ENCODE measurements at regions not wholly inside any gene's neighbourhood (a gene's known extent, or its start where the extent isn't known, plus 50 kb on each side); places are given as distances from the start of the nearest gene placed in this dataset.

GRCh38 chr12:89787763-89788162, 79.1 kb upstream of the ATP2B1 start:
- H3K27ac Mint-ChIP-seq = no peak overlapping the region
- H3K36me3 Mint-ChIP-seq (ENCODE audit: low read depth) = peaks cover 5% of the 10 kb centered on the region
- H3K4me3 Mint-ChIP-seq = no peak overlapping the region
- H3K27me3 Mint-ChIP-seq = no peaks in the 10 kb centered on the region
- peaks cover 6% of the 10 kb centered on the region for H3K4me1 Mint-ChIP-seq (ENCODE audit: low read depth)
- peaks cover 22% of the 10 kb centered on the region for H3K9me3 Mint-ChIP-seq

GRCh38 chr12:89786177-89786810, 77.7 kb upstream of the ATP2B1 start:
- H3K36me3 Mint-ChIP-seq (ENCODE audit: low read depth) = peaks cover 5% of the 10 kb centered on the region

GRCh38 chr12:89783359-89784060, 74.9 kb upstream of the ATP2B1 start:
- H3K27ac Mint-ChIP-seq = no peak overlapping the region
- H3K36me3 Mint-ChIP-seq (ENCODE audit: low read depth) = peaks cover 5% of the 10 kb centered on the region
- H3K9me3 Mint-ChIP-seq = peaks cover 22% of the 10 kb centered on the region
- no peak overlapping the region for H3K4me3 Mint-ChIP-seq
- peaks cover 4% of the 10 kb centered on the region for H3K4me1 Mint-ChIP-seq (ENCODE audit: low read depth)
- no peaks in the 10 kb centered on the region for H3K27me3 Mint-ChIP-seq

More at GRCh38 chr12:89786177-89786810, 77.7 kb upstream of the ATP2B1 start:
- no peaks in the 10 kb centered on the region for H3K27me3 Mint-ChIP-seq
- H3K9me3 Mint-ChIP-seq = peaks cover 22% of the 10 kb centered on the region
- peaks cover 7% of the 10 kb centered on the region for H3K4me1 Mint-ChIP-seq (ENCODE audit: low read depth)
- no peak overlapping the region for H3K27ac Mint-ChIP-seq
- no peak overlapping the region for H3K4me3 Mint-ChIP-seq

- H3K27me3 Mint-ChIP-seq = no peaks in the 10 kb centered on the region
- H3K4me1 Mint-ChIP-seq (ENCODE audit: low read depth) = peaks cover 6% of the 10 kb centered on the region
- H3K4me3 Mint-ChIP-seq = no peak overlapping the region
- H3K9me3 Mint-ChIP-seq = peaks cover 21% of the 10 kb centered on the region
- H3K27ac Mint-ChIP-seq = no peak overlapping the region
- peaks cover 5% of the 10 kb centered on the region for H3K36me3 Mint-ChIP-seq (ENCODE audit: low read depth)
Observed at GRCh38 chr12:89782807-89783206, 74.2 kb upstream of the ATP2B1 start.

- Mint-ChIP-seq H3K4me1 (ENCODE audit: low read depth) (peaks cover 12% of the 10 kb centered on the region), H3K9me3 (peaks cover 24% of the 10 kb centered on the region), H3K27ac (no peak overlapping the region), H3K27me3 (no peaks in the 10 kb centered on the region), H3K36me3 (ENCODE audit: low read depth) (peaks cover 5% of the 10 kb centered on the region), H3K4me3 (no peak overlapping the region)
Observed at GRCh38 chr12:89781946-89782550, 73.4 kb upstream of the ATP2B1 start.

- Mint-ChIP-seq H3K4me3 (no peak overlapping the region), H3K4me1 (ENCODE audit: low read depth) (peaks cover 12% of the 10 kb centered on the region), H3K27ac (no peak overlapping the region), H3K9me3 (peaks cover 17% of the 10 kb centered on the region), H3K36me3 (ENCODE audit: low read depth) (peaks cover 5% of the 10 kb centered on the region), H3K27me3 (no peaks in the 10 kb centered on the region)
Observed at GRCh38 chr12:89781156-89781555, 72.5 kb upstream of the ATP2B1 start.

- Mint-ChIP-seq H3K4me3 (no peak overlapping the region), H3K27me3 (no peaks in the 10 kb centered on the region), H3K4me1 (ENCODE audit: low read depth) (peaks cover 12% of the 10 kb centered on the region), H3K36me3 (ENCODE audit: low read depth) (no peaks in the 10 kb centered on the region), H3K9me3 (peaks cover 8% of the 10 kb centered on the region), H3K27ac (no peak overlapping the region)
Observed at GRCh38 chr12:89779090-89779489, 70.5 kb upstream of the ATP2B1 start.

GRCh38 chr12:89777733-89778379, 69.2 kb upstream of the ATP2B1 start:
- Mint-ChIP-seq H3K27me3 (no peaks in the 10 kb centered on the region), H3K36me3 (ENCODE audit: low read depth) (no peaks in the 10 kb centered on the region), H3K9me3 (peaks cover 8% of the 10 kb centered on the region), H3K4me3 (no peak overlapping the region), H3K27ac (no peak overlapping the region), H3K4me1 (ENCODE audit: low read depth) (peaks cover 10% of the 10 kb centered on the region)

- Mint-ChIP-seq H3K4me3 (no peak overlapping the region), H3K27ac (no peak overlapping the region), H3K4me1 (ENCODE audit: low read depth) (peaks cover 8% of the 10 kb centered on the region), H3K27me3 (no peaks in the 10 kb centered on the region), H3K9me3 (peaks cover 8% of the 10 kb centered on the region), H3K36me3 (ENCODE audit: low read depth) (no peaks in the 10 kb centered on the region)
Observed at GRCh38 chr12:89775986-89776365, 67.3 kb upstream of the ATP2B1 start.

- no peaks in the 10 kb centered on the region for H3K36me3 Mint-ChIP-seq (ENCODE audit: low read depth)
- peaks cover 8% of the 10 kb centered on the region for H3K9me3 Mint-ChIP-seq
- H3K27me3 Mint-ChIP-seq = no peaks in the 10 kb centered on the region
- H3K4me1 Mint-ChIP-seq (ENCODE audit: low read depth) = peaks cover 11% of the 10 kb centered on the region
- no peak overlapping the region for H3K4me3 Mint-ChIP-seq
- H3K27ac Mint-ChIP-seq = no peak overlapping the region
Observed at GRCh38 chr12:89775063-89775985, 66.7 kb upstream of the ATP2B1 start.

- H3K4me1 Mint-ChIP-seq (ENCODE audit: low read depth) = peaks cover 18% of the 10 kb centered on the region
- H3K27me3 Mint-ChIP-seq = no peaks in the 10 kb centered on the region
- H3K36me3 Mint-ChIP-seq (ENCODE audit: low read depth) = no peaks in the 10 kb centered on the region
- H3K27ac Mint-ChIP-seq = no peak overlapping the region
- H3K4me3 Mint-ChIP-seq = no peak overlapping the region
- peaks cover 8% of the 10 kb centered on the region for H3K9me3 Mint-ChIP-seq
Observed at GRCh38 chr12:89774645-89775044, 66.0 kb upstream of the ATP2B1 start.

GRCh38 chr12:89770391-89770790, 61.8 kb upstream of the ATP2B1 start:
- H3K36me3 Mint-ChIP-seq (ENCODE audit: low read depth) = no peaks in the 10 kb centered on the region
- no peak overlapping the region for H3K4me3 Mint-ChIP-seq
- H3K27ac Mint-ChIP-seq = no peak overlapping the region
- no peaks in the 10 kb centered on the region for H3K27me3 Mint-ChIP-seq
- peaks cover 46% of the 10 kb centered on the region for H3K4me1 Mint-ChIP-seq (ENCODE audit: low read depth)
- H3K9me3 Mint-ChIP-seq = no peaks in the 10 kb centered on the region

GRCh38 chr12:89769483-89769818, 60.8 kb upstream of the ATP2B1 start:
- H3K36me3 Mint-ChIP-seq (ENCODE audit: low read depth) = no peaks in the 10 kb centered on the region
- H3K9me3 Mint-ChIP-seq = peaks cover 3% of the 10 kb centered on the region
- H3K27ac Mint-ChIP-seq = peak overlapping the region; percentile 76
- H3K27me3 Mint-ChIP-seq = no peaks in the 10 kb centered on the region
- peaks cover 51% of the 10 kb centered on the region for H3K4me1 Mint-ChIP-seq (ENCODE audit: low read depth)
- no peak overlapping the region for H3K4me3 Mint-ChIP-seq
